ENCODE measurements at regions not wholly inside any gene's neighbourhood (a gene's known extent, or its start where the extent isn't known, plus 50 kb on each side); places are given as distances from the start of the nearest gene placed in this dataset.

DNA sequence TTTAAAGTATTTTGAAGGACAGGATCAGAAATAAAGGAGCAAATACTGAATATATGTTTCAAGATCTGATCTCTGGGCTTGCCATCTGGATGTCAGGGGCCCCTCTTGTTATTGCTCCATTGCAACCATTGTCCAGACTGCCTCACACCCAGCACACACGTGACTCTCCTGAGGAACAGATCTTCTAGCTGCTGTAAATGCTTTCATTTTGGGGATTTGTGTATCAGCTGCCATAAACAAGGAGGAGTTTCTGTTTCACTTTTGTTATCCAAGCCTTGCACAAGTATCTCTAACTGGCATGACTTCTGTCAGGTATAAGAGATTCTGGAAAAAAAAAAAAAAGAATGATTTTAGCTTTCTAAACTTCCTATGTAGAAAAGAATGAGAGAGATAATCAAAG, 1624.1 kb upstream of the PRR20A start:
- DNase-seq (ENCODE audit: low read depth), result no peak
- H3K4me3 ChIP-seq (ENCODE audit: low read depth, low read length), result no peak overlapping the region
- TF ChIP-seq, protein P1, sequence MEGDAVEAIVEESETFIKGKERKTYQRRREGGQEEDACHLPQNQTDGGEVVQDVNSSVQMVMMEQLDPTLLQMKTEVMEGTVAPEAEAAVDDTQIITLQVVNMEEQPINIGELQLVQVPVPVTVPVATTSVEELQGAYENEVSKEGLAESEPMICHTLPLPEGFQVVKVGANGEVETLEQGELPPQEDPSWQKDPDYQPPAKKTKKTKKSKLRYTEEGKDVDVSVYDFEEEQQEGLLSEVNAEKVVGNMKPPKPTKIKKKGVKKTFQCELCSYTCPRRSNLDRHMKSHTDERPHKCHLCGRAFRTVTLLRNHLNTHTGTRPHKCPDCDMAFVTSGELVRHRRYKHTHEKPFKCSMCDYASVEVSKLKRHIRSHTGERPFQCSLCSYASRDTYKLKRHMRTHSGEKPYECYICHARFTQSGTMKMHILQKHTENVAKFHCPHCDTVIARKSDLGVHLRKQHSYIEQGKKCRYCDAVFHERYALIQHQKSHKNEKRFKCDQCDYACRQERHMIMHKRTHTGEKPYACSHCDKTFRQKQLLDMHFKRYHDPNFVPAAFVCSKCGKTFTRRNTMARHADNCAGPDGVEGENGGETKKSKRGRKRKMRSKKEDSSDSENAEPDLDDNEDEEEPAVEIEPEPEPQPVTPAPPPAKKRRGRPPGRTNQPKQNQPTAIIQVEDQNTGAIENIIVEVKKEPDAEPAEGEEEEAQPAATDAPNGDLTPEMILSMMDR (IDR thresholded peaks at IDR 0.05; ENCODE audit: low read depth, low read length, missing control alignments), result no peak

DNA sequence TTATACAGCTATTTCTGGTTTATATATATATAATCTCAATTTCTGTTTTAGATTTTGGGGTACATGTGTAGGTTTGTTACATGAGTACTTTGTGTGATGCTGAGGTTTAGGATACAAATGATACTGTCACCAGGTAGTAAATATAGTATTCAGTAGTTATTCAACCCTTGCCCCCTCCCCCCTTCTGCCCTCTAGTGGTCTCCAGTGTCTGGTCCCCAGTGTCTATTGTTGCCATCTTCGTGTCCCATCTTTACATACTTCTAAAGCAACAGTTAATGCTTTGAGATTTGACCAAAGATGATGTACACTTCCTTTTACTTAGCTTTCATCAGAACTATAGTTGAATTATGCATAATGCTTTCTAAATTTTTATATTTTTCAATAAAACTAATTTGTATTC, 1623.4 kb upstream of the PRR20A start:
- H3K4me3 ChIP-seq (ENCODE audit: low read depth, low read length), result no peak overlapping the region
- no peak for DNase-seq (ENCODE audit: low read depth)
- TF ChIP-seq, protein P1 (IDR thresholded peaks at IDR 0.05; ENCODE audit: low read depth, low read length, missing control alignments), result no peak

DNA sequence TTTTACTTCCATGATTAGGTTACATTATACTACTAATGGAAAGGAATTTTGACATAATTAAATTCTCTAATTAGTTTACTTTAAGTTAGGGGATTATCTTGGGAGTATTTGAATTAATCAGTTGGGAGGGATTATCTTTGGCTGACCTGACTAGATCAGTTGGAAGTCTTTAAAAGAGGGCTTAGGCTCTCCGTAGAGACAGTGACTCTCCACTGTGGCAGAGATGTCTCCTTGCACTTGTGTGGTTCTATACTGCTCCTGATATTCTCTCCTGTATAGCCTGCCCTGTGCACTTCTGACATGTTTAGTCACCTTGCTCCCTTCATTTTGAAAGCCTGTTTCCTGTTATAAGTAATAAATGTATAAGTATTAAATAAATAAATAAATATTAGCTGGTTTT, 1612.3 kb upstream of the PRR20A start:
- H3K4me3 ChIP-seq (ENCODE audit: low read depth, low read length), result no peak overlapping the region
- no peak for DNase-seq (ENCODE audit: low read depth)
- TF ChIP-seq, protein P1 (IDR thresholded peaks at IDR 0.05; ENCODE audit: low read depth, low read length, missing control alignments), result no peak

GRCh38 chr13:55534306-55534705, 1606.4 kb upstream of the PRR20A start:
- no peak overlapping the region for H3K4me3 ChIP-seq (ENCODE audit: low read depth, low read length)
- no peak for DNase-seq (ENCODE audit: low read depth)
- TF ChIP-seq, protein P1 (IDR thresholded peaks at IDR 0.05; ENCODE audit: low read depth, low read length, missing control alignments), result no peak

GRCh38 chr13:55538424-55538823, 1602.3 kb upstream of the PRR20A start:
- TF ChIP-seq, protein P1 (IDR thresholded peaks at IDR 0.05; ENCODE audit: low read depth, low read length, missing control alignments), result no peak
- no peak overlapping the region for H3K4me3 ChIP-seq (ENCODE audit: low read depth, low read length)
- no peak for DNase-seq (ENCODE audit: low read depth)

DNA sequence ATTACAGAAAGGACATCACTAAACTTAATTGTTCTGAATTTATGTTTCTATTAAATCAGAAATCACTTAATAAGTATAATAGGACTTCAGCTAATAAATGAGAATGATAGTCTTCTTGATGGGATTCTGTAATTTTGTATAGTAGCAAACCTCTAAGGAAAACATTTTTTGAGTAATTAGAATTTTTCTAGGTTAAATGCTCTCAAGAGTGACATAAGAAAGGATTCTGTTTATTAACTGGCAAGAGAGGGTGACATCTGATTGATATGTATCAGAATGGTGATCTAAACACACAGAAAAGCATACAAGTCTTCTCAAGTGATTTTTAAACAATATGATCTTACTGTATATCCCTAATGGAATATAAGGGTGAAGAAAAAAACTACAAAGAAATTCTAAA, 1597.7 kb upstream of the PRR20A start:
- H3K4me3 ChIP-seq (ENCODE audit: low read depth, low read length), result no peak overlapping the region
- TF ChIP-seq, protein P1 (IDR thresholded peaks at IDR 0.05; ENCODE audit: low read depth, low read length, missing control alignments), result no peak
- DNase-seq (ENCODE audit: low read depth), result no peak

- TF ChIP-seq, protein P1 (IDR thresholded peaks at IDR 0.05; ENCODE audit: low read depth, low read length, missing control alignments), result no peak
- no peak for DNase-seq (ENCODE audit: low read depth)
- H3K4me3 ChIP-seq (ENCODE audit: low read depth, low read length), result no peak overlapping the region
Observed at GRCh38 chr13:55550624-55551023, 1590.1 kb upstream of the PRR20A start.
